Psoas muscle (tissue), 7 donors: ENCODE measurements at regions not wholly inside any gene's neighbourhood (a gene's known extent, or its start where the extent isn't known, plus 50 kb on each side); places are given as distances from the start of the nearest gene placed in this dataset.

Source experiments
- ATAC-seq, 4 donors: fragments of 200-7000 bp; cut with Tn5 transposase; one replicate each; pipeline ENCODE4 v1.9.1; 2020; ENCODE audit warnings: moderate library complexity in 3 of 4, mild to moderate bottlenecking in 2 of 4
- DNase-seq, 2 donors: peaks; one replicate each; pipeline ENCODE4 v3.0.0-alpha.2; 2020
- H3K27ac ChIP-seq: fragments of 200-600 bp; one replicate; pipeline ENCODE4 v1.8.0; 2022
- H3K27me3 ChIP-seq, 3 donors: fragments of 200-600 bp in 1 of 3; one replicate each; pipeline versions ENCODE4 v1.6.1 to v1.8.0; 2013 to 2022; ENCODE audit warnings: low read length in 2 of 3, mild to moderate bottlenecking in 2 of 3, moderate library complexity in 1 of 3; ENCODE audit not compliant: insufficient read depth in 3 of 3
- H3K36me3 ChIP-seq, 2 donors: fragments of 200-600 bp in 1 of 2; one replicate each; pipeline versions ENCODE4 v1.6.1 to v1.8.0; 2013 to 2022; ENCODE audit warnings: low read depth in 1 of 2, mild to moderate bottlenecking in 1 of 2, moderate library complexity in 1 of 2; ENCODE audit not compliant: insufficient read depth in 1 of 2
- H3K4me1 ChIP-seq: fragments of 200-600 bp; one replicate; pipeline ENCODE4 v1.8.0; 2022
- H3K4me3 ChIP-seq: fragments of 200-600 bp; one replicate; pipeline ENCODE4 v1.8.0; 2022; ENCODE audit warnings: mild to moderate bottlenecking
- H3K9me3 ChIP-seq: fragments of 200-600 bp; one replicate; pipeline ENCODE4 v1.8.0; 2022
- WGBS, 3 donors: extraction: QIAGEN DNeasy Blood & Tissue Kit; methylation state at CpG; one replicate each; pipeline versions ENCODE4 v1.1.6 to v1.1.7; 2013; 5-methylcytosine and 5-hydroxymethylcytosine counted together
- intact Hi-C, 2 donors: fragments of 100-400 bp; cut with DNase I; formaldehyde crosslinking; loops; one replicate each; pipeline versions ENCODE4 v1.11.0 to v1.14.2; 2022
- TF ChIP-seq, protein P1 (sequence below): fragments of 200-600 bp; IDR thresholded peaks from one replicate; pipeline ENCODE4 v1.8.0; 2022; ENCODE audit warnings: antibody characterized with exemption
- donor health status: healthy with polysubstance abuse.
- donor health status: DM: no; HTN: no; CAD: no; lungs with moderate emphysema.
- donor health status: Bipolar disorder and iron deficiency.
- donor health status: healthy.
- donor health status: DM: yes; HTN: yes; CAD: no.
- donor health status: DM: no; HTN: no; CAD: no.
- donor health status: DM: yes; HTN: yes; CAD: no.

DNA sequence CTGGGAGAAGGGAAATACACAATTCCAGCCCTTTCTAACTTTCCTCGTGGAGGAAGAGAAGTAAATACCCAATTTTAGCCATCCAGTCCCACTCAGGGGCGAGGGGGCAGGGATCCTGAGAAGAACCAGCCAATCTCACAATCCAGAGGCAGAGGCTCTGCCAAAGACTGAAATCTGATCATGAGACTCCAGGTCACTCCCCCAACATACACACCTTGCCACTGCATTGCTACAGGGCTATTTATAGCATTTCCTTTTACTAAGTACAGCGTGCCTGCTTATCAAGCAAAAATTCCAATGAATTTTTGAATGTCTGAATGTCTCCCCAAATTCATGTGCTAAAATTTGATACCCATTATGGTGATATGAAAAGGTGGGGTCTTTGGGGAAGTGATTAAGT lies 1687.5 kb downstream of the EFNB2 start:
- Histone ChIP-seq H3K36me3 (no peaks in the 10 kb centered on the region), H3K27ac (no peak overlapping the region), H3K9me3 (no peaks in the 10 kb centered on the region), H3K4me3 (no peak overlapping the region), H3K27me3 (no peaks in the 10 kb centered on the region), H3K4me1 (no peaks in the 10 kb centered on the region)
- DNase-seq: no peak
- ATAC-seq: peak in 1 of 4 donors; percentile 37
- intact Hi-C loops: no loop called here
- 28 to 41% (median 34%) methylated on average over 3 of the region's 3 CpGs for WGBS, 3 donors
- TF ChIP-seq, protein P1, sequence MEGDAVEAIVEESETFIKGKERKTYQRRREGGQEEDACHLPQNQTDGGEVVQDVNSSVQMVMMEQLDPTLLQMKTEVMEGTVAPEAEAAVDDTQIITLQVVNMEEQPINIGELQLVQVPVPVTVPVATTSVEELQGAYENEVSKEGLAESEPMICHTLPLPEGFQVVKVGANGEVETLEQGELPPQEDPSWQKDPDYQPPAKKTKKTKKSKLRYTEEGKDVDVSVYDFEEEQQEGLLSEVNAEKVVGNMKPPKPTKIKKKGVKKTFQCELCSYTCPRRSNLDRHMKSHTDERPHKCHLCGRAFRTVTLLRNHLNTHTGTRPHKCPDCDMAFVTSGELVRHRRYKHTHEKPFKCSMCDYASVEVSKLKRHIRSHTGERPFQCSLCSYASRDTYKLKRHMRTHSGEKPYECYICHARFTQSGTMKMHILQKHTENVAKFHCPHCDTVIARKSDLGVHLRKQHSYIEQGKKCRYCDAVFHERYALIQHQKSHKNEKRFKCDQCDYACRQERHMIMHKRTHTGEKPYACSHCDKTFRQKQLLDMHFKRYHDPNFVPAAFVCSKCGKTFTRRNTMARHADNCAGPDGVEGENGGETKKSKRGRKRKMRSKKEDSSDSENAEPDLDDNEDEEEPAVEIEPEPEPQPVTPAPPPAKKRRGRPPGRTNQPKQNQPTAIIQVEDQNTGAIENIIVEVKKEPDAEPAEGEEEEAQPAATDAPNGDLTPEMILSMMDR: no peak

DNA sequence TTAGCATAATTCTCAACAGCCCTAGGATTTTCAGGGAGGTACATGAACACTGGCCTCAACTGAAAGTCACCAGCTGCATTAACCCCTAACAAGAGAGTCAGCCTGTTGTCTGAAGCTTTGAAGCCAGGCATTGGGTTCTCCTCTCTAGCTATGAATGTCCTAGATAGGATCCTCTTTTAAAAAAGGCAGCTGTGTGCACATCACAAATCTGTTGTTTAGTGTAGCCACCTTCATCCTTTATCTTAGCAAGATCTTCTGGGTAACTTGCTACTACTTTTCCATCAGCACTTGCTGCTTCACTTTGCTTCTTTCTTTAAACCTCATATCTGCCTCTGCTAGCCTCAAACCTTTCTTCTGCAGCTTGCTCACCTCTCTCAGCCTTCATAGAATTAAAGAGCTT lies 1692.1 kb downstream of the EFNB2 start:
- no peaks in the 10 kb centered on the region for H3K36me3 ChIP-seq
- no peaks in the 10 kb centered on the region for H3K4me1 ChIP-seq
- no peak overlapping the region for H3K27ac ChIP-seq
- TF ChIP-seq, protein P1: no peak
- ATAC-seq (no peak), DNase-seq (no peak)
- H3K4me3 ChIP-seq: no peak overlapping the region
- intact Hi-C loops: no loop called here
- no peaks in the 10 kb centered on the region for H3K27me3 ChIP-seq
- H3K9me3 ChIP-seq: no peaks in the 10 kb centered on the region

DNA sequence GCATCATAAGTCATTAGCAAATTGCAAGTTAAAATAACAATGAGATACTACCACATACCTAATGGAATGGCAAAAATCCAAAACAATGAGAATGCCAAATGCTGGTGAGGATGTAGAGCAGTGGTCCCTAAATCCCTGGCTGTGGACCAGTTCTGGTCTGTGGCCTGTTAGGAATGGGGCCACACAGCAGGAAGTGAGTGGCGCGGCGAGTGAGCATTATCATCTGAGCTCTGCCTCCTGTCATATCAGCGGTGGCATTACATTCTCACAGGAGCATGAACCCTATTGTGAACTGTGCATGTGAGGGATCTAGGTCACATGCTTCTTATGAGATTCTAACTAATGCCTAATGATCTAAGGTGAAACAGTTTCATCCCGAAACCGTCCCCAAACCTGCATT lies 1694.4 kb downstream of the EFNB2 start:
- DNase-seq (no peak), ATAC-seq (no peak)
- 89 to 92% (median 91%) methylated on average over 6 of the region's 6 CpGs for WGBS, 3 donors
- Histone ChIP-seq H3K4me3 (no peak overlapping the region), H3K36me3 (no peaks in the 10 kb centered on the region), H3K27ac (no peak overlapping the region), H3K27me3 (no peaks in the 10 kb centered on the region), H3K9me3 (no peaks in the 10 kb centered on the region), H3K4me1 (no peaks in the 10 kb centered on the region)
- intact Hi-C loops: no loop called here
- TF ChIP-seq, protein P1: no peak

- 18 to 27% (median 24%) methylated on average over 3 of the region's 3 CpGs for WGBS, 3 donors
- intact Hi-C loops: no loop called here
- no peak for ATAC-seq
- Histone ChIP-seq H3K4me1 (no peaks in the 10 kb centered on the region), H3K9me3 (no peaks in the 10 kb centered on the region), H3K27ac (no peak overlapping the region), H3K4me3 (no peak overlapping the region), H3K27me3 (no peaks in the 10 kb centered on the region), H3K36me3 (no peaks in the 10 kb centered on the region)
- TF ChIP-seq, protein P1: no peak
- DNase-seq: no peak
These were observed 1697.7 kb downstream of the EFNB2 start for GRCh38 chr13:104837756-104838155.

DNA sequence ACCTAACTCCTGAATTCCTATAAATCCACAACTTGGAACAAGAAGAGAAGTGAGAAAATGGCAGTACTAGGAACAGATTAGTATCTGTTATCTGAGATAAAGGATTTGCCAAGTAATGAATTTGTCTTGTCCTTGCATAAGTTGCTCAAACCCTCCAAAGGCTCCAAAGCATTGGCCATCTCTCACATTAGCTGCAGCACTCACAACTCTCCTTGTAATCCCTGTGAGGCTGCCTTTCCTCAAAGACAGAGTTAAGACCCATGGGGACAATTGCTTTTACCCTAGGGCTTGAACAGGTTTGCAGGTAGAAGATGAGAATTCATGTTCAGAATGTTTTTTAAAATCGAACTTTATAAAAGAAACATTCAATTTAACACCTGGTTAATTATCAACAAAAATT lies 1702.2 kb downstream of the EFNB2 start:
- no peak for DNase-seq
- WGBS, 3 donors: 85 to 93% (median 88%) methylated on average over 1 of the region's 1 CpG
- TF ChIP-seq, protein P1: no peak

More for the DNA sequence above, 1702.2 kb downstream of the EFNB2 start:
- Histone ChIP-seq H3K27me3 (no peaks in the 10 kb centered on the region), H3K36me3 (no peaks in the 10 kb centered on the region), H3K27ac (no peak overlapping the region), H3K4me3 (no peak overlapping the region), H3K4me1 (peaks cover 4% of the 10 kb centered on the region), H3K9me3 (no peaks in the 10 kb centered on the region)
- intact Hi-C loops: no loop called here
- no peak for ATAC-seq
